Stimulated activated CD4-positive, alpha-beta T cell treated with anti-CD3 and anti-CD28 coated beads, Interleukin-1b, Interleukin-23, amount 100 ng/mL, for 48 hours (primary cell): ENCODE measurements at regions not wholly inside any gene's neighbourhood (a gene's known extent, or its start where the extent isn't known, plus 50 kb on each side); places are given as distances from the start of the nearest gene placed in this dataset.
"Not testable (repeated sequence)": the region's sequence is repeated elsewhere in the genome, so short reads cannot be mapped to it uniquely, and the experiment has no call there.

Source experiments
- DNase-seq: peaks from one replicate; pipeline ENCODE4 v3.0.0-alpha.2; 2020

DNA sequence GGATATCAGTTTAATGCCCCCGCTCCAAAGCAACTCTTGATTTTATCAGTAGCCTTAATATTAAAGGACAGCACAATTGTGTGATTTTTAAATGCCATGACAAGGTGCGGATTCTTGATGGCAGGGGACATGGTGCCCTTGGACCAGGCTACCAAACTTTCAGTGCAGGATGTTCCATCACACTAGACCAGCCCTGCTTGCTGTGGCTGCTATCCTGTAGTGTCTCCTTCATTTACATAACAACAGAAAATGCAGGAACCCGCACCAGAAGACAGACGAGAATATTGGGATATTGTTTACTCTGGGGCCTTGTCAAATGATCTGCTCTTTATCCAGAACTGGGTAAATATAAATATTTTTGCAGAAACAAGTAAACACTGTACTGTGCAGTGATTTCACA, 229.3 kb upstream of the PKN2 start:
- no peak for DNase-seq

DNA sequence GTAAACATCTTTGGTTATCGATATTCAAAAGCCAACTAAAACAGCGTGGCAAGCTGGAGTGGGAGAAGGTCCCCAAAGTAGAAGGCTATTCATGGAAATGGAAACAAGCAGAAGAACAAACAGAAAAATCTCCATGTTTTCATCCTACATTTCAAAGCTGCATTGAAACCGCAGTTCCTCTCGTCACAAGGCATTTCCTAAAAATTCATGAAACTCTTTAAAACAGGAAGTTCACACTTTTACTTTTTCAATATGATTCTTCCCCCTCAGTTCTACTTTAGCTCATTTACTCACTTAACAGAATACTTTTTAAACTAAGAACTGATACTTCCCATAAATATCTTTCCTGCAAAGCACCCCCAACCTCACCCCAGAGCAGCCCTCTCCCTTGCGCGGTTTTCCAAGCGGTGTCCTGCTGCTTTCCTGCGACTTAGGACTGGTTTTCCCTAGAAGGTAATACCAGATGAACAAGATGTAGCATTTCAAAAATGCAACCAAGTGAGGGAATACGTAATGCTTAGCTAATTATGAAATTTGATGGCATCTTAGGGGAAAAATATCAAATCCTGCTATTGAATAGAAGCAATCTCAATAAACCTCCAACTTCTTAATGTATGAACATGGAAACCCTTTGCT, 228.3 kb upstream of the PKN2 start:
- no peak for DNase-seq

DNA sequence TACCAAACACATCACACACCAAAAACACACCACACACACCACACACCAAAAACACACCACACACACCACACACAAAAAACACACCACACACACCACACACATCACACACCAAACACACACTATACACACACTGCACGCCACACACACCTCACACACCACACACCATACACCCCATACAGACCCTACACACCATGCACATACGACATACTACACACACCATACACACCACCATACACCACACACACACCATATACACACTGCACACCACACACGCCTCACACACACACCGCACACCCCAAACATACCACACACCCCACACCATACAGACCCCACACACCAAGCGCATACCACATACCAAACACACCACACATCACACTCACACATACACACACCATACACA, 226.9 kb upstream of the PKN2 start:
- no peak for DNase-seq

DNA sequence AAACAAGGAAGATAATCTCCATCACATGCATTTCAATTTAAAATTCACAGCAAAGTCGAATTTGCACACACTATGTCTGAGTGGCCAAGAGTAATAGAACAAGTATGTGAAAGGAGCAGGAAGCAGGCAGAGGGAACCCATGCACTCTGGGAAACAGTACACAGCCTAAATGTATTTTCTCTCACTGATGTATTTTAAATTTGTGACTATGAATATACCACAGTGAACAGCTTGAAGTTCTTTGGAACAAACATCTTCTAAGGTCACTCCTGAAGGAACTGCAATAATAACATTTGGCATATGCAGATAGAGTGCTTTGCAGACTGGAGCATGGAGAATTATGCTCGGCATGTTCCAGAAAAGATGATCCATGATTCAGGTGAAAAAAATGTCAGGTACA, 223.1 kb upstream of the PKN2 start:
- DNase-seq: no peak

DNA sequence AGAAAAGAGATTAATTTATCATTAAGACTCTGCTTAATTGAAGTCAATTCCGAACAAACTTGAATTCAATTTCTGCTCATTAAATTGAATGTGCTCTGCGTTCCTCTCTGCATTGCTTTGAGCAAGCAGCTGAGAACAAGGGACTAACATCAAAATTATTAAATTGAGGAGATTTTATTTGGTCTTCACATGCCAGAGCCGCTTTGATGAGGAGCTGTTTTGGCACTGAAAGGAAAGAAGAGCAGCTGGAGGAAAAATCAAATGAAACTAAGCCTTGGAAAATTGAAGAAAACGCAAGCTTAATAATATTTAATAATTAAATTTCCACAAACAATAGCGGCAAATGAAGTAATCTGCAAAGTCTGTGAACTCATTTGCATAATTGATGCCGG, 222.0 kb upstream of the PKN2 start:
- DNase-seq: no peak

DNA sequence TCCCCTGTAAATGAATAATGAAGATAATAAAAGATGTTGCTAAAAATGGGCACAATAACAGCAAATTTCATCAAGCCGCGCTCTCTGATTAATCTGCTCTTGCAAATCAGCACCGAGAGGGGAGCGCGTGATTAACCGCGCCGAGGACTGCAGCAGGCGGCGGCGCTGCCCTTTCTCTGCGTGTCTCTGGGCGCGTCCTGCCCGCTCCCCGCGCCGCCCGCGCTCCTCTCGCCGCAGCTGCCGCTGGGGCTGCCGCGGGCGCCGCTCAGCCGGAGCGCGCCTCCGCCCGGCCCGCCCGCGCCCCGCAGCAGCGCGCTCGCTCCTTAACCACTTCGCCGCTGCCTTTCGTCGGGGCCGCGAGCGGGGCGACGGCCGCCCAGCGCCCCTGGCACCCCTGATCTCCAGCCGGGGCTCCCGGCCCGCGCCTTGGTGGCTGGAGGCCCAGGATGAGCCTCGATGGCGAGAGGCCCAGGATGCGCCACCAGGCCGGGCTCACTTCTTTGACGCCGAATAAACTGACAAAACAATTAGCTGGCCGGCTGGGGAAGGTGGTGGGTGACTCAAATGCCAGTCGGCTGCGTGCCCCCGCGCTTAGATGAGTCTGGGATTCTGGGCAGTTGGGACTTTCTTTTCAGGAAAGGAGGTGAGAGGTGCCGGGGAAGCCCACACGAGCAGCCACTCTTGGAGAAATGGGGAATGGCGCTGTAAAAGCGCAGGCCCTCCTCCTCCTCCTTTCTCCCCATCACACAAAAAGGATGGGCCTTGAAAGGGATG, 221.4 kb upstream of the PKN2 start:
- no peak for DNase-seq

DNA sequence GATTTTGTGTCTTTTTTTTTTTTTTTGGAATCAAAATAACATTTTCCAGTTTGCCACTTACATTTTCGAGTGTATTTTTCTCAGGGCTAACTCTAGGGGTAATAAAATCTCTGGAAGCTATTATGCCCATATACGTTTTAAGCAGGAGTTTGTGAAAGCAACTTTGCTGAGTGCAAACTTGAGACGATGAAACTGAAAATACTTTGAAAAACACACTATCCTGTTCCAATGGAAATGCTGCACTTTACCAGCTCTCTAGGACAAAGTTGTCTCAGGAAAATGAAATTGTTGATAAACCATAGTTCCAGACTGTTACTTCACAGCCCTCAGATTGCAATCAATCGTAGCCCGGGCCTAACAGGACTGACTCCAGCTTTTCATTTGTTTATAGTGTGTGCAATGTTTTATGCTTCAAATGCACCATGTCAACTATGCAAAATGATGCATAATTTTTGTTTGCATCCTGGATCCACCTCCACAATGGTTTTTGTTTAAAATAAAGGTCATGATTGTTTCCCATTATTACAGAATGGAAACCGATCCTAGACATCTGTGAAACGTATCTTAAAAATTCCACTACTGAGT, 220.6 kb upstream of the PKN2 start:
- no peak for DNase-seq

DNA sequence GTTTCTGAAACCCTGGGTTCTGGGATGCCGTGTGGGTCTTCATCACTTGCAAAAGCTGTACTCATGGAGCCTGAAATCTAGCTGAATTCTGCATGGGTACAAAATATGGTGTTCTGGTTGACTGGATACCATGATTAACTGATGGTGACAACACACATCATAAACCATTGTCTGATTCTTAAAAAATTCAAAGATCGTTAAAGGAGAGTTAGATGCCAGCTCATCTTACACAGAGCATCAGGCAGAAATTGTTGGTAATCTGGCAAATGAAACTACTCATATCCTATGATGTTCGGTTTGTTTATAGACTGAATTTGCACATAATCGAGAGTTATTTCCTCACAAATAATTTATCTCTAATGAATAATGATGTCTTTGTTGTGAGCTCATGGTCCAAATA, 218.1 kb upstream of the PKN2 start:
- DNase-seq: no peak

DNA sequence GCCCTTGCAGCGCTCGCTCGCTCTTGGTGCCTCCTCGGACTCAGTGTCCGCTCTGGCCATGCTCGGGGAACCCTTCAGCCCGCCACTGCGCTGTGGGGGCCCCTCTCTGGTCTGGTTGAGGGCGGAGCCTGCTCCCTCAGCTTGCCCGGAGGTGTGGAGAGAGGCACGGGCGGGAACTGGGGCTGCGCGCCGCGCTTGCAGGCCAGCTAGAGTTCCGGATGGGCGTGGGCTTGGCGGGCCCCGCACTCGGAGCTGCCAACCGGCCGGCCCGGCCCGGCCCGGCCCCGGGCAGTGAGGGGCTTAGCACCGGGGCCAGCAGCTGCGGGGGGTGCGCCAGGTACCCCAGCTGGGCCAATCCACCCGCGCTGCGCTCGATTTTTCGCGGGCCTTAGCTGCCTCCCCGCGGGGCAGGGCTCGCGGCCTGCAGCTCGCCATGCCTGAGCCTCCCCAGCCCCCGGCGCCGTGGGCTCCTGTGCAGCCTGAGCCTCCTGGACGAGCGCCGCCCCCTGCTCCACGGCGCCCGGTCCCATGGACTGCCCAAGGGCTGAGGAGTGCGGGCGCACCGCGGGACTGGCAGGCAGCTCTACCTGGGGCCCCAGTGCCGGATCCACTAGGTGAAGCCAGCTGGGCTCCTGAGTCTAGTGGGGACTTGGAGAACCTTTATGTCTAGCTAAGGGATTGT, 217.0 kb upstream of the PKN2 start:
- no peak for DNase-seq

DNA sequence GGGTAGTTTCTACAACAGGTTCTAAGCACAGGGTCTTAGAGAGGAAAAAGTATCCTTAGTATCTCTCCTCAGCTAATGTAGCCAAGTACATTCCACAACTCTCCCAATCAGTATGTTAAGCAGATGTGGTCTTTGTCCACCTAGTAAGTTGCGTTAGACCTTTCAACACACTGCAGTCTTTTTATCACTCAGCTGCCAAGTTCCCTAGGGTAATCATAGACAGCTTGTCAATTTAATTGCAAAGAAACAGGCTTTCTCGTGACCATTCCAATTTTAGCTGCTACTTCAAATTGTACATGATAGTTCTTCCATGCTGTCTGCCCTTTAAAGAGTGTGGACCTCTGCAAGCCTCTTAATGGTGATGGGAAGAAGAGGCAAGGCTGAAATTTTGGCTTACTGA, 211.8 kb upstream of the PKN2 start:
- DNase-seq: no peak

DNA sequence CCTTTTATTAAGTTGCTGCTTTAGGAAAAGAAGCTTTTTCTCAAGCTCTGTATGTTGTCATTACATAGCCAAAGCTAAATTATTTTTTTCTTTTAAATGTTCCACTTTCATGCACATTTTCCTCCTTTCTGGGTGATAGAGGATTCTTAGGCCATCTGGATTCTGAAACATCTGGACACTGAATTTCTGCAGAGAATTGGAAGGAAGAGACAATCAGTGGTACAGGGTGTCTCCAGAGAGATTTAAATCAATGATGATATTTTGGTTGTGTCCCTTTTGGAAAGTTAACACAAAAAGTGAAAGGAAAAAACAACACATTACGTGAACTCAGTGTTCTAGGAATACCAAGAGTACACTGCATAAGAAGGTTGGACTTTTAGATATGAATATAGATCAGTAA, 211.4 kb upstream of the PKN2 start:
- DNase-seq: no peak

DNA sequence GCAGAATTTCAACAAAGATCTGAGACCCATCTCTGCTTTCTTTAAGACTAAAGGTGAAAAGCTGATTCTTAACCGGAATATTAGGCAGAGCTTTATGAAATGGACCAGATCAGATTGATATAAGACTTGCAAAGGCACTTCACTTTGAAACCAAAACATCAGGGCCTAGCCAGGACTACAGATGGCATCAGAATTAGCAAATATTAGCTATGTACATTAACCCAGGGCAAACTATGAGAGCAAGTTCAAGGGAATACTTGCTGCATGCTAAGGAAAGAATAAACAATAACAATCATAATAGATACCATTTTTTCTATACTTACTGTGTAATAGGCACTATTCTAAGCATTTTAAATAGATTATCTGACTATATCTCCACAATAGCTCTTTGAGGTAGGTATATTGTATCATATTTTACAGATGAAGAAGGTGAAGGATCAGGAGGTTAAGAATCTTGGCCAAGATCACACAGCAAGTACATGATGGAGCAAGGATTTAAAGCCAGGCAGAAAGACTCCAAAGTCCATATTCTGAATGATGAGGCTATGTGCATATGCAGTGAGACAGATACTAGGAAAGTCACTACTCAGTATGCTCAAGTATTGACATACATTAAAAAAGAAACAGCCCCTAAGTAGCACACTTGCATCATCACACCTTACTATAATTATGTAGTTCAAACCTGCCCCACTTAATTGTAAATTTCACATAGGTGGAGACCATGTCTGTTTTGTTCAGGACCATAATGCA, 209.3 kb upstream of the PKN2 start:
- no peak for DNase-seq

DNA sequence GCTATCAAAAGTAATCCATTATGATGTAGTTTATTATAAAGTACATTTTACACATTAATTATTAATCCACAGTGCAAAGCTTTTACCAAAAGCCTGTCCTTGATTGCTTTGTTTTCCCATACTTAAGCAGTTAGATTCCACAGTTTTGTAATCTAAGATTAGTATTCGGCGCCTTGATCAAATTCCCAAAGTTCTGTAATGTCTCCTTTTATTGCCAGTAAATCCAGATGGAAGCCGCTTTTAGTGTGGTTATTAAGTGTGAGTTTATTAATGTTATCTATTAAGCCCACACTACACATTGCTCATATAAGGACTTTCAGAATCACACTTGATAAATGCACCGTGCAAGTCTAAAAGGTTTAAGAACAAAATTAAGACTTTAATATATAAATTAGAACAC, 199.2 kb upstream of the PKN2 start:
- DNase-seq: no peak

DNA sequence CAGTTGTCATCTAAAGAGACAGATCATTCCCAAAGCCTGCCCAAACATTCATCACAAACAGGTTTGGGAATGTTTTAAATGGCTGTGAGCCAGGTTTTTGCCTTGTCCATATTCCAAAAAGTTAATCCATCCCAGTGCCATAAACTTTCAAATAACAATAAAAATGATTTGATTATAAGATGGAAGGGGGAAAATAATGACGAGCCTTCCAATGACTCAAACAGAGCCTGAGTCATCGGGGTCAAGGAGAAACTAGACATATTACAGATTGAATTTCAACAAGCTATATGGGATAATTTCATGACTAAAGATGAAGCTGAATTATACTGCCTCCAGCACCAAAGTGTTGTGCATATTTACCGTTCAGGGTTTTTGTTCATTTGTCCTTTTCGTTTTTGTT, 195.8 kb upstream of the PKN2 start:
- DNase-seq: no peak

DNA sequence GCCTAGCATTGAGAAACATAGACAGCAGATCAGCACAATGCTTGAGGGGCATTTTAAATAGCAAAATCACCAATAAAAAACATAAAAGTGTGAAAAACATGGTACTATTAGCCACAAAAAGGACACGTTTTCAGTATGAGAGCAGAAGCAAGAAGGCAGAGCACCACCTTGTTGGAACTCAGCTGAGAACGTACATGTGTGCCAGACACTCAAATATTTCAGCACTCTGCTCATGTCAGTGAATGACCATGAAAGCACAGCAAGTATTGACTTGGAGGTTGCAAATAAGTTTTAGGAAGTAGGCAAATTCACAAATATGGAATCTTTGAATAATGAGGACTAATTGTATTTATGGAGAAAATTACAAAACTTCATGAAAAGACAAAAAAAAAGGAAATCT, 193.4 kb upstream of the PKN2 start:
- DNase-seq: no peak

DNA sequence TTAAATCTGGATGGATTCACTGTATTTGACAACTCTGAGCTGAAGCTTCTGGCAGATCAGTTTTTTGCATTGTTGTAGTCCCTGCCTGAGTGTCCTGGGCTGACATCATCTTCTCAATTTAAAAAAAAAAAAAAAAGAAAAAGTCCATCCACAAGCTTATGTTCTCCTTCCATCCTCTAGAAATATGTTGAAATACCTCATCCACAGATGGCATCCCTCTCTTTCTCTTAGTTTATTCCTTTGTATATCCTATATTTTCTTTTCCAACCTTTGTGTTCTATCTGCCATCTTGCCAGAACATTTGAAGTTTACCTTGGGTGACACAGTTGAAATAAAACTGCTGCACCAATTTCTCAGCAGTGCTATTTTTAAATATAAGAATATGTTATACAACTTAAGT, 184.4 kb upstream of the PKN2 start:
- no peak for DNase-seq

DNA sequence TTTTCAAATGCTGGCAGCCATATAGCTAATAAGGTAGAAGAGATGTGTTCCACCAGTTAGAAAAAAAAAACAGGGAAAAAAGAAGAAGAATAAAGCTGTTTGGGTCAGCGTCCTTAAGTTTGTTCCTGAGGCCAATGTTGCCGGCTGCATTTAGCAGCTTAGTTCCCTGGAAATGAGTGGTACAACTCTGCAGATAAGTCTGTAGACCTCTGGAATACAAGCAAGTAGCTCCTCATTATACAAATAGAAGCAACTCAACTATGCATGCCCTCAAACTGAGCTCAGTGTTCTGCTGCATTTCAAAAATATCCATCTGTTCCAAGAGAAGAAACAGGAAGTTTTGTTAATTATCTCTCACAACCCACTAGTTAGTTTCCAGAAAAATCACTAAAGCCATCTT, 181.2 kb upstream of the PKN2 start:
- DNase-seq: no peak

DNA sequence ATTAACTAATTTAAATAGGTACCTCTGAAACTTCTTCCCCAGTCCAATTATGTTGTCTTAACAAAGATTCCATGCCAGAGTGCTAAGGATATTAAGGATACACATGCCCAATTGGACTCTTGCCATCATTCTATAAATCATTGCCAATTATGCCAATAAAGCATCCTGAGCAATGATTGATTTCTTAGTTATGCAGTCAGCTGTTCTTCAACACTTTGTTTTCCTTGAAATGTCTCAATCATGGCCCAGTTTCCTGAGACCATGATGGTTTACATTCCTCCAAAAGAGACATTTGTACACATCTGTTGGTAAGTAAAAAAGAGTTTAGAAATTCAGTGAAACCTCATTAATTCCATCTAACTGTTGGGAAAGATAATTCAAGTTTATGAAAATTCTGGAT, 180.4 kb upstream of the PKN2 start:
- DNase-seq: no peak

DNA sequence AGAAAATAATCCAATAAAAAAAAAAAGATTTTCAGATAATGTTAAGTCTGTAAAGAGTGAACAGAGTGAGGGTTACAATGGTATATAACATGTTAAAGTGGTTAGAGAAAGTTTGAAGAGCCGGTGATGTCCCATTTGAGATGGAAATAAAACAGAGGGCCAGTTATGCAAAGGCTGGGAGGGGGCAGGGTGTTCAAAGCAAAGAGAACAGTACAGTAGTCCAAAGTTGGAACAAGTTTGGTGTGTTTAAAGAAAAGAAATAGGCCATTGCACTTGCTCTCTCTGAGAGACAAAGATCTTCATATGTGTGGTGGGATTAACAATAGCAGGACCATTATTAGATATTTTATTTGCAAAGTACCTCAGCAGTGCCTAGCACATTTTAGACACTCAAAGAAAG, 179.5 kb upstream of the PKN2 start:
- DNase-seq: no peak

DNA sequence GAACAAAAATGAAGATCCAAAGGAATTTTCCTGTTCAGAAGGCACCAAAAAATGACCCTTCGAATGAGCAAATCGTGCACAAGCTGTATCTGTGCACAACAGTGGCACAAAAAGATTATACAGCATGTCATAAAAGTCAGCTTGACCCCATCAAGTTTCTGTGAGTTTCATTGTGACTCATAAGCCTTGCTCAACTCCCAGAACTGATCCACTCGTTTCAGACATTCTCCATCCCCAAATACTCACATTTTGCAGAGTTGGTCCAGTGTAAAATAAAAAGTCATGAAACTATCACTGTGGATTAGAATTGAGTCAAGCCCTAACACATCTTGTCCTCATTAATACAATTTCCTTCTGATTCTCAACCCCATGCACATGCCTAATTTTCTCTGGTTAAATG, 174.7 kb upstream of the PKN2 start:
- DNase-seq: no peak

DNA sequence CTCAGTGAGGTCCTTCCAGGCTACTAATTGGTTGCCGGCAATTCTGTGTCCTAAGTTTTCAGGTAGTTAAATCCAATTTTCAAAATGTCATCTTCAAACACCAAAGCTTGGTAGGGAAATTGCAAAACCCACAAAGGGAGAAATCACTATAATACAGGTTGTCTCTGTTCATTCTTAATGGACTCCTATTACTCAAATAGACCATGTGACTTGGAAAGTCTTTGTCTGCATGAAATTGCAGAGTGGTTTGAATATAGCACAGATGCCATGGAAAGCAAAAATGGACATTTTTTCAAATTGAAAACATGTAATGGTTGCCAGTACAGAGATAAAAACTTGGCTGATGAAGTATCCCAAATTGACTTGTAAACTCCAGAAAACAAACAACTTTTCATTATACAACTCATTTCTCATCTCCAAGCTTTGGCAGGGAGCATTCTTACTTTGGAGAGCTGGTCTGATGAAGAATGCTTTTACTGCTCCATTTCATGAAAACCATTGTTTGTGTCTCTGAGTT, 169.5 kb upstream of the PKN2 start:
- DNase-seq: no peak

DNA sequence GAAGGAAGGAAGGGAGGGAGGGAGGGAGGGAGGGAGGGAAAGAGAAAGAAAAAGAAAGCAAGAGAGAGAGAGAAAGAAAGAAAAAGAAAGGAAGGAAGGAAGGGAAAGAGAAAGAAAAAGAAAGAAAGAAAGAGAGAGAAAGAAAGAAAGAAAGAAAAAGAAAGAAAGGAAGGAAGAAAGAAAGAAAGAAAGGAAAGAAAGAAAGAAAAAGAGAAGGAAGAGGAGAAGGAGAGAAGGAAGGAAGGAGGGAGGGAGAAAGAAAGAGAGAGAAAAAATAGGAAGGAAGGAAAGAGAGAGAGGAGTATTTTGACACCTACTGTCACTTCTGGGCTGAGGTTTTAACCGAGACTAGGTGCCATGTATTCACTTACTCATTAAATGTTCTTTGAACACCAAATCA, 166.6 kb upstream of the PKN2 start:
- DNase-seq: not testable (repeated sequence)

DNA sequence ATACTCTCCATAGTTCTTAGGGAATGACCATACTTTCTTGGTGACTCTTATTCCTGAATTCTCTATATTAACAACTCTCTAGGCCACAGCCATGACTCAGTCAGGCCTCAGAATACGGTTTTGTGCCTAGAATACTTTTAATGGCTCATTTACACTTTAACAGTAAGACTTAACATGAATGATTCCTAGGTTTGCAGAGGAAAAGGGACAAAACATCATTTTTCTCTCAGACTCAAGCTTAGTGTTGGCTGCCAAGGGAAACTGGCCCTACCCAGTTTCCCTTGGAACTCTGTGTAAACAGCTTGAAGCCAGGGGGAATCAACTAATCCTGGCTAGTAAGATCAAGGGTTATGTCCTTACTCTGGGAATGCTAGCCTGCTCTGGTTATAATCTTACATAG, 164.9 kb upstream of the PKN2 start:
- no peak for DNase-seq
